Thymus (tissue), 11 donors: ENCODE measurements at regions not wholly inside any gene's neighbourhood (a gene's known extent, or its start where the extent isn't known, plus 50 kb on each side); places are given as distances from the start of the nearest gene placed in this dataset.
"Not testable (repeated sequence)": the region's sequence is repeated elsewhere in the genome, so short reads cannot be mapped to it uniquely, and the experiment has no call there.

ENCODE experiments used
- DNase-seq, 9 donors: peaks; one replicate each; pipeline ENCODE4 v3.0.0-alpha.2; 2013; ENCODE audit warnings: low spot score in 9 of 9, low read depth in 6 of 9, missing footprints in 1 of 9
- H3K27ac ChIP-seq, 2 donors: one replicate each; pipeline ENCODE4 v1.5.1; 2013; ENCODE audit warnings: control low read depth in 1 of 2, low read depth in 1 of 2, low read length in 1 of 2, mild to moderate bottlenecking in 1 of 2, moderate library complexity in 1 of 2
- H3K27me3 ChIP-seq, 2 donors: one replicate each; pipeline ENCODE4 v1.5.1; 2013; ENCODE audit warnings: low read length in 1 of 2; ENCODE audit not compliant: control insufficient read depth in 2 of 2, insufficient read depth in 1 of 2
- H3K36me3 ChIP-seq, 2 donors: one replicate each; pipeline ENCODE4 v1.5.1; 2013; ENCODE audit warnings: low read length in 1 of 2, mild to moderate bottlenecking in 1 of 2, moderate library complexity in 1 of 2; ENCODE audit not compliant: control insufficient read depth in 2 of 2, insufficient read depth in 2 of 2
- H3K4me1 ChIP-seq, 2 donors: one replicate each; pipeline ENCODE4 v1.5.1; 2013; ENCODE audit warnings: low read length in 2 of 2; ENCODE audit not compliant: control insufficient read depth in 2 of 2, insufficient read depth in 2 of 2
- H3K4me3 ChIP-seq, 2 donors: one replicate each; pipeline ENCODE4 v1.5.1; 2013; ENCODE audit warnings: low read length in 2 of 2, control low read depth in 1 of 2, mild to moderate bottlenecking in 1 of 2
- H3K9me3 ChIP-seq, 2 donors: one replicate each; pipeline ENCODE4 v1.5.1; 2013; ENCODE audit warnings: low read length in 1 of 2, mild to moderate bottlenecking in 1 of 2; ENCODE audit not compliant: control insufficient read depth in 2 of 2, insufficient read depth in 1 of 2
- WGBS: extraction: QIAGEN DNeasy Blood & Tissue Kit; methylation state at CpG from one replicate; pipeline ENCODE4 v1.1.7; 2013; 5-methylcytosine and 5-hydroxymethylcytosine counted together
- donor health status: healthy.

- WGBS, result 98% methylated on average over 2 of the region's 2 CpGs
- no peaks in the 10 kb centered on the region for H3K27me3 ChIP-seq
- H3K36me3 ChIP-seq, result no peaks in the 10 kb centered on the region
Measured at GRCh38 chr6:55089325-55089724, 85.0 kb upstream of the HCRTR2 start.

GRCh38 chr6:55100686-55101085 lies 73.6 kb upstream of the HCRTR2 start:
- Histone ChIP-seq H3K27ac (no peak overlapping the region), H3K27me3 (no peaks in the 10 kb centered on the region), H3K4me3 (no peak overlapping the region), H3K36me3 (no peaks in the 10 kb centered on the region), H3K9me3 (no peaks in the 10 kb centered on the region), H3K4me1 (no peaks in the 10 kb centered on the region)
- 81% methylated on average over 3 of the region's 3 CpGs for WGBS
- DNase-seq, result no peak

More at GRCh38 chr6:55089325-55089724, 85.0 kb upstream of the HCRTR2 start:
- no peak overlapping the region for H3K27ac ChIP-seq
- H3K4me1 ChIP-seq, result no peaks in the 10 kb centered on the region
- H3K4me3 ChIP-seq, result no peak overlapping the region
- no peaks in the 10 kb centered on the region for H3K9me3 ChIP-seq
- DNase-seq, result no peak

GRCh38 chr6:55101157-55101556 lies 73.2 kb upstream of the HCRTR2 start:
- no peak for DNase-seq
- Histone ChIP-seq H3K27ac (no peak overlapping the region), H3K9me3 (no peaks in the 10 kb centered on the region), H3K4me1 (no peaks in the 10 kb centered on the region), H3K27me3 (no peaks in the 10 kb centered on the region), H3K4me3 (no peak overlapping the region), H3K36me3 (no peaks in the 10 kb centered on the region)
- WGBS, result 93% methylated on average over 2 of the region's 2 CpGs

- Histone ChIP-seq H3K4me1 (no peaks in the 10 kb centered on the region), H3K27ac (no peak overlapping the region), H3K27me3 (no peaks in the 10 kb centered on the region), H3K4me3 (no peak overlapping the region), H3K36me3 (no peaks in the 10 kb centered on the region), H3K9me3 (no peaks in the 10 kb centered on the region)
- WGBS, result 81% methylated on average over 6 of the region's 6 CpGs
- DNase-seq, result no peak
Measured at GRCh38 chr6:55108134-55109130, 65.9 kb upstream of the HCRTR2 start.

GRCh38 chr6:55117267-55117666 lies 57.0 kb upstream of the HCRTR2 start:
- no peak for DNase-seq
- Histone ChIP-seq H3K36me3 (no peaks in the 10 kb centered on the region), H3K27ac (no peak overlapping the region), H3K4me3 (no peak overlapping the region), H3K27me3 (no peaks in the 10 kb centered on the region), H3K9me3 (no peaks in the 10 kb centered on the region), H3K4me1 (no peaks in the 10 kb centered on the region)
- WGBS, result 83% methylated on average over 1 of the region's 1 CpG

GRCh38 chr6:55124241-55124640 lies 50.1 kb upstream of the HCRTR2 start:
- not testable (repeated sequence) for H3K36me3 ChIP-seq, H3K27me3 ChIP-seq, H3K4me1 ChIP-seq, H3K27ac ChIP-seq, H3K4me3 ChIP-seq, DNase-seq
- peaks cover 0 to 13% of the 10 kb centered on the region in 2 donors for H3K9me3 ChIP-seq
- WGBS, result 97% methylated on average over 2 of the region's 2 CpGs
